Calu3 (cell line): ENCODE measurements at regions not wholly inside any gene's neighbourhood (a gene's known extent, or its start where the extent isn't known, plus 50 kb on each side); places are given as distances from the start of the nearest gene placed in this dataset.
"Not testable (repeated sequence)": the region's sequence is repeated elsewhere in the genome, so short reads cannot be mapped to it uniquely, and the experiment has no call there.

Experiments
- BruUV-seq: library from RNA; stranded (reverse); fragments of 400-500 nt; replicated peaks from 2 replicates; lab custom pipeline; 2021; lab: Mats Ljungman, UMichigan
- CTCF ChIA-PET: fragments of 300-600 bp; sonication (Branson Sonifier 250); formaldehyde crosslinking; loops from one replicate; lab custom pipeline; 2022; ENCODE audit warnings: antibody characterized with exemption; lab: Charles Lee
- DNase-seq: peaks from one replicate; pipeline ENCODE4 v3.0.0; 2022
- H3K27ac Mint-ChIP-seq: one replicate; pipeline ENCODE4 v1.8.0; 2022; ENCODE audit warnings: mixed read lengths; ENCODE audit not compliant: unreplicated experiment
- H3K27me3 Mint-ChIP-seq: one replicate; pipeline ENCODE4 v1.8.0; 2022; ENCODE audit warnings: mixed read lengths; ENCODE audit not compliant: unreplicated experiment
- H3K36me3 Mint-ChIP-seq: one replicate; pipeline ENCODE4 v1.8.0; 2022; ENCODE audit warnings: mild to moderate bottlenecking, moderate library complexity, mixed read lengths; ENCODE audit not compliant: insufficient read depth, unreplicated experiment
- H3K4me1 Mint-ChIP-seq: one replicate; pipeline ENCODE4 v1.8.0; 2022; ENCODE audit warnings: mild to moderate bottlenecking, low read depth, mixed read lengths; ENCODE audit not compliant: unreplicated experiment
- H3K4me3 Mint-ChIP-seq: one replicate; pipeline ENCODE4 v1.8.0; 2022; ENCODE audit warnings: mild to moderate bottlenecking, low read depth, moderate library complexity, mixed read lengths; ENCODE audit not compliant: unreplicated experiment
- H3K9me3 Mint-ChIP-seq: one replicate; pipeline ENCODE4 v1.8.0; 2022; ENCODE audit warnings: low read depth, mixed read lengths; ENCODE audit not compliant: unreplicated experiment
- CTCF ChIP-seq: fragments of 200-600 bp; IDR thresholded peaks from one replicate; pipeline ENCODE4 v1.8.0; 2022; ENCODE audit warnings: antibody characterized with exemption; ENCODE audit not compliant: unreplicated experiment
- intact Hi-C: fragments of 100-400 bp; cut with micrococcal nuclease; formaldehyde crosslinking; loops from one replicate; pipeline ENCODE4 v1.10.0; 2022; ENCODE audit not compliant: unreplicated experiment

GRCh38 chr5:40226906-40227305, 452.8 kb upstream of the PTGER4 start:
- H3K9me3 Mint-ChIP-seq, result no peaks in the 10 kb centered on the region
- no peak for TF ChIP-seq CTCF
- intact Hi-C loops, result no loop called here
- H3K27me3 Mint-ChIP-seq, result no peaks in the 10 kb centered on the region
- CTCF ChIA-PET, result no interaction called here
- BruUV-seq, result no TSS peak
- H3K36me3 Mint-ChIP-seq, result no peaks in the 10 kb centered on the region
- DNase-seq, result no peak
- H3K27ac Mint-ChIP-seq, result no peak overlapping the region
- H3K4me3 Mint-ChIP-seq, result no peak overlapping the region
- no peaks in the 10 kb centered on the region for H3K4me1 Mint-ChIP-seq

- CTCF ChIA-PET, H3K27ac Mint-ChIP-seq, H3K9me3 Mint-ChIP-seq, H3K4me3 Mint-ChIP-seq, H3K36me3 Mint-ChIP-seq, BruUV-seq, intact Hi-C loops, H3K27me3 Mint-ChIP-seq, H3K4me1 Mint-ChIP-seq, DNase-seq: not testable (repeated sequence)
These were observed 454.6 kb upstream of the PTGER4 start for GRCh38 chr5:40225147-40225546.

- CTCF ChIA-PET, result no interaction called here
- no peak for TF ChIP-seq CTCF
- H3K27me3 Mint-ChIP-seq, result no peaks in the 10 kb centered on the region
- H3K27ac Mint-ChIP-seq, result no peak overlapping the region
- H3K4me1 Mint-ChIP-seq, result no peaks in the 10 kb centered on the region
- no peak for DNase-seq
- intact Hi-C loops, result no loop called here
- H3K36me3 Mint-ChIP-seq, result no peaks in the 10 kb centered on the region
- BruUV-seq, result no TSS peak
- no peak overlapping the region for H3K4me3 Mint-ChIP-seq
- H3K9me3 Mint-ChIP-seq, result no peaks in the 10 kb centered on the region
These were observed 455.3 kb upstream of the PTGER4 start for GRCh38 chr5:40224421-40224820.

GRCh38 chr5:40223884-40224402, 455.8 kb upstream of the PTGER4 start:
- Mint-ChIP-seq H3K27ac (no peak overlapping the region), H3K27me3 (no peaks in the 10 kb centered on the region), H3K4me3 (no peak overlapping the region), H3K4me1 (no peaks in the 10 kb centered on the region), H3K9me3 (no peaks in the 10 kb centered on the region), H3K36me3 (no peaks in the 10 kb centered on the region)
- no peak for TF ChIP-seq CTCF
- CTCF ChIA-PET, result no interaction called here
- DNase-seq, result no peak
- BruUV-seq, result no TSS peak
- intact Hi-C loops, result no loop called here

GRCh38 chr5:40221796-40222195, 457.9 kb upstream of the PTGER4 start:
- no peak overlapping the region for H3K4me3 Mint-ChIP-seq
- H3K27me3 Mint-ChIP-seq, result no peaks in the 10 kb centered on the region
- TF ChIP-seq CTCF, result no peak
- no peaks in the 10 kb centered on the region for H3K9me3 Mint-ChIP-seq
- no peaks in the 10 kb centered on the region for H3K36me3 Mint-ChIP-seq
- CTCF ChIA-PET, result no interaction called here
- intact Hi-C loops, result no loop called here
- no peak overlapping the region for H3K27ac Mint-ChIP-seq
- no peaks in the 10 kb centered on the region for H3K4me1 Mint-ChIP-seq
- BruUV-seq, result no TSS peak
- DNase-seq, result no peak
